PC-3 (cell line): ENCODE measurements at regions not wholly inside any gene's neighbourhood (a gene's known extent, or its start where the extent isn't known, plus 50 kb on each side); places are given as distances from the start of the nearest gene placed in this dataset.
A peak's percentile ranks its signal among the peaks of the same experiment; 100 is the strongest.
"Not testable (repeated sequence)": the region's sequence is repeated elsewhere in the genome, so short reads cannot be mapped to it uniquely, and the experiment has no call there.

Source experiments
- ATAC-seq: fragments of 200-7000 bp; cut with Tn5 transposase; 2 replicates; pipeline ENCODE4 v1.9.1; 2020; ENCODE audit warnings: mild to moderate bottlenecking, moderate library complexity
- BruUV-seq: library from RNA; stranded (reverse); fragments of 400-500 nt; replicated peaks from 2 replicates; lab custom pipeline; 2021; lab: Mats Ljungman, UMichigan
- CTCF ChIA-PET: fragments of 300-600 bp; sonication (Branson Sonifier 250); formaldehyde crosslinking; loops from one replicate; lab custom pipeline; 2022; ENCODE audit warnings: antibody characterized with exemption; lab: Charles Lee
- POLR2A ChIA-PET: fragments of 300-600 bp; sonication (Branson Sonifier 250); formaldehyde crosslinking; loops from one replicate; lab custom pipeline; 2022; ENCODE audit warnings: antibody characterized with exemption; ENCODE audit not compliant: unreplicated experiment; lab: Charles Lee
- DNase-seq: peaks from one replicate; pipeline ENCODE4 v3.0.0-alpha.2; 2015
- H2AFZ ChIP-seq: fragments of 300-600 bp; sonication (generic); 2 replicates; pipeline ENCODE4 v1.6.0; 2016; ENCODE audit warnings: antibody characterized with exemption, low read length
- H3F3A ChIP-seq: fragments of 300-600 bp; sonication (generic); one replicate; pipeline ENCODE4 v1.6.0; 2017; ENCODE audit warnings: antibody characterized with exemption, low read length, control low read depth, mild to moderate bottlenecking; ENCODE audit not compliant: unreplicated experiment
- H3K27ac ChIP-seq: fragments of 300-600 bp; sonication (generic); 2 replicates; pipeline ENCODE4 v1.5.1; 2016; ENCODE audit warnings: mild to moderate bottlenecking, low read length
- H3K27me3 ChIP-seq: fragments of 300-600 bp; sonication (generic); 2 replicates; pipeline ENCODE4 v1.6.1; 2016; ENCODE audit warnings: low read length, mixed read lengths
- H3K36me3 ChIP-seq: fragments of 300-600 bp; sonication (generic); 2 replicates; pipeline ENCODE4 v1.6.1; 2016; ENCODE audit warnings: low read depth, mixed run types, low read length, mixed read lengths
- H3K4me1 ChIP-seq: fragments of 300-600 bp; sonication (generic); 2 replicates; pipeline ENCODE4 v1.5.1; 2016; ENCODE audit warnings: low read length; ENCODE audit not compliant: insufficient read depth
- H3K4me2 ChIP-seq: fragments of 300-600 bp; sonication (generic); 2 replicates; pipeline ENCODE4 v1.6.0; 2016; ENCODE audit warnings: low read length
- H3K4me3 ChIP-seq: fragments of 300-600 bp; sonication (generic); 2 replicates; pipeline ENCODE4 v1.5.1; 2016; ENCODE audit warnings: mild to moderate bottlenecking, low read length, mixed read lengths
- H3K79me2 ChIP-seq: fragments of 300-600 bp; sonication (generic); 2 replicates; pipeline ENCODE4 v1.6.1; 2017; ENCODE audit warnings: low read length, mixed read lengths
- H3K9ac ChIP-seq: fragments of 300-600 bp; sonication (generic); 2 replicates; pipeline ENCODE4 v1.6.0; 2016; ENCODE audit warnings: mild to moderate bottlenecking, low read length
- H3K9me2 ChIP-seq: fragments of 300-600 bp; sonication (generic); replicated peaks from 2 replicates; pipeline ENCODE4 v1.6.1; 2016; ENCODE audit warnings: mixed run types, low read length, mixed read lengths
- H3K9me3 ChIP-seq: fragments of 300-600 bp; sonication (generic); 2 replicates; pipeline ENCODE4 v1.6.1; 2016; ENCODE audit warnings: low read length, mixed read lengths
- H4K20me1 ChIP-seq: fragments of 300-600 bp; sonication (generic); 2 replicates; pipeline ENCODE4 v1.6.1; 2016; ENCODE audit warnings: low read length, mixed read lengths
- EZH2 ChIP-seq: fragments of 300-600 bp; sonication (generic); IDR thresholded peaks from one replicate; pipeline ENCODE4 v1.6.1; 2017; ENCODE audit warnings: antibody characterized with exemption, mild to moderate bottlenecking, low read length; ENCODE audit not compliant: unreplicated experiment
- EZH2phosphoT487 ChIP-seq: fragments of 300-600 bp; sonication (generic); IDR thresholded peaks from 2 replicates; pipeline ENCODE4 v1.6.1; 2018; ENCODE audit warnings: mild to moderate bottlenecking, antibody characterized with exemption, low read length, borderline replicate concordance
- intact Hi-C: fragments of 100-400 bp; cut with micrococcal nuclease; formaldehyde crosslinking; loops from 2 replicates; pipeline ENCODE4 v1.9.0; 2023
- TF ChIP-seq, protein P1 (sequence below): fragments of 300-600 bp; sonication (generic); conservative IDR thresholded peaks from 2 replicates; pipeline ENCODE4 v1.5.1; 2017; ENCODE audit warnings: antibody characterized with exemption, low read depth, mild to moderate bottlenecking, low read length

DNA sequence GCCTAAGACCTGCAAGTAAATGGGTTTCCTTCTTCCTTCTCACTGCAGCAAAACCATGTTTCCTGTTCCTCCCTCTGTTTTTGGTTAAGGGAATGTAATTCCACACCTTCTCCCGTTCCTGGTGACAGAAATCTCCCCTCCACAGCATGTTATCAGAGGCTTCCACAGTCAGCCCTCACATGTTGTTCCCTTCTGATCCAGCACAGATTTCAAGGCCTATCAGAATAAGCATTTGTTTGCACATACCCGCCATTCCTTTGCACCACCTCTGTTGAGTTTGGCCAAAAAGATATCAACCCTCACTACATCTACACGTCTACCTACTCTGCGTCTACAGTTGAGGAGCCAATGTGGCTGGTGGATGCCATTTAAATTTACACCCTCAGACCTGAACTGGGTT, 113.9 kb upstream of the GRM7 start:
- Histone ChIP-seq H3K9me2 (no peaks in the 10 kb centered on the region), H3K9me3 (0 out of 2 replicates have a peak, but pooled peaks cover 8% of the 10 kb centered on the region), H3F3A (no peaks in the 10 kb centered on the region), H4K20me1 (no peaks in the 10 kb centered on the region), H3K36me3 (no peaks in the 10 kb centered on the region), H3K9ac (no peak overlapping the region), H3K27me3 (no peaks in the 10 kb centered on the region), H3K79me2 (no peaks in the 10 kb centered on the region), H3K4me3 (no peak overlapping the region), H2AFZ (no peak overlapping the region), H3K4me1 (no peaks in the 10 kb centered on the region), H3K27ac (no peak overlapping the region), H3K4me2 (no peak overlapping the region)
- TF ChIP-seq EZH2phosphoT487: no peak
- ATAC-seq (no peak), DNase-seq (no peak)
- intact Hi-C loops: no loop called here
- POLR2A ChIA-PET: no interaction called here
- CTCF ChIA-PET: no interaction called here
- BruUV-seq: no TSS peak

DNA sequence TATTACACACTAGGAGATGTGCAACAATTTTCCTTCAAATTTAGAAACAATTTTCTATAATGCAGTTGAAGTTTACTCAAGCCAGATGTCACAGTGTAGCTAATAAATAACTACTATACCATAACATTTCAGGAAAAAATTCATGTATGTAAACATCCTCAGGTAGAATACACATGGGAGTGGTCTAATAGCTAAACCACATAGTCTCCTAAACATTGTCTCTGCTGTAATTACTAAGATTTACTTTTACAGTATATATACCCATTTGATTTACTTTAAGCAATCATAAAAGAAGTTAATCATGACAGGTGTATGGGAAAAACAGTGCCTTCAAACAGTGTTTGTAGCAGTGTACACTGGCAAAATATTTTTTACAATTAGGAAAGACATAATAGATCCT, 110.1 kb upstream of the GRM7 start:
- TF ChIP-seq EZH2phosphoT487 (no peak), EZH2 (no peak)
- TF ChIP-seq, protein P1, sequence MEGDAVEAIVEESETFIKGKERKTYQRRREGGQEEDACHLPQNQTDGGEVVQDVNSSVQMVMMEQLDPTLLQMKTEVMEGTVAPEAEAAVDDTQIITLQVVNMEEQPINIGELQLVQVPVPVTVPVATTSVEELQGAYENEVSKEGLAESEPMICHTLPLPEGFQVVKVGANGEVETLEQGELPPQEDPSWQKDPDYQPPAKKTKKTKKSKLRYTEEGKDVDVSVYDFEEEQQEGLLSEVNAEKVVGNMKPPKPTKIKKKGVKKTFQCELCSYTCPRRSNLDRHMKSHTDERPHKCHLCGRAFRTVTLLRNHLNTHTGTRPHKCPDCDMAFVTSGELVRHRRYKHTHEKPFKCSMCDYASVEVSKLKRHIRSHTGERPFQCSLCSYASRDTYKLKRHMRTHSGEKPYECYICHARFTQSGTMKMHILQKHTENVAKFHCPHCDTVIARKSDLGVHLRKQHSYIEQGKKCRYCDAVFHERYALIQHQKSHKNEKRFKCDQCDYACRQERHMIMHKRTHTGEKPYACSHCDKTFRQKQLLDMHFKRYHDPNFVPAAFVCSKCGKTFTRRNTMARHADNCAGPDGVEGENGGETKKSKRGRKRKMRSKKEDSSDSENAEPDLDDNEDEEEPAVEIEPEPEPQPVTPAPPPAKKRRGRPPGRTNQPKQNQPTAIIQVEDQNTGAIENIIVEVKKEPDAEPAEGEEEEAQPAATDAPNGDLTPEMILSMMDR: no peak
- CTCF ChIA-PET: no interaction called here
- H3K4me1 ChIP-seq: no peaks in the 10 kb centered on the region
- H3F3A ChIP-seq: no peaks in the 10 kb centered on the region
- H3K9ac ChIP-seq: no peak overlapping the region
- H2AFZ ChIP-seq: no peak overlapping the region
- DNase-seq (no peak), ATAC-seq (no peak)
- no peaks in the 10 kb centered on the region for H3K36me3 ChIP-seq
- H3K9me2 ChIP-seq: no peaks in the 10 kb centered on the region
- H3K27me3 ChIP-seq: no peaks in the 10 kb centered on the region
- no peak overlapping the region for H3K27ac ChIP-seq
- H3K4me3 ChIP-seq: no peak overlapping the region
- H3K9me3 ChIP-seq: peaks cover 15% of the 10 kb centered on the region
- H3K79me2 ChIP-seq: no peaks in the 10 kb centered on the region
- intact Hi-C loops: no loop called here
- no peak overlapping the region for H3K4me2 ChIP-seq
- BruUV-seq: no TSS peak
- no peaks in the 10 kb centered on the region for H4K20me1 ChIP-seq
- POLR2A ChIA-PET: no interaction called here

DNA sequence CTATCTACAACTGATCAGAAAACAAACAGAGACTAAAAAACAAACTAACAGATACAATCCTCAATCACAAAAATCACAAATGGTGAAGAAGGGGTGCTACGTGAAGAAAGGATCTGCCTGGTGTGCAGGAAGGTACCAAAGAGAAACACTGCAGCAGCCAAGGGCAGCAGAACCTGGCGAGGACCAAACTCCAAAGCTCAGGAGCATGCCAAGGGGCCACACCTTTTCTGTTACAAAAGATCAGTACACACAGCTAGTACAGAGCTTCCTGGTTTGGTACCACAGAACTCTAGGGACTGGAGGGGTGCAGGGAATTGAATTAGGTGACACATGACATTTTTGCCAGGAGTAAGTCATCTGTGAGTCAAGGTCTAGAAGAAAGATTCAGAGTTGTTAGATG, 107.4 kb upstream of the GRM7 start:
- intact Hi-C loops: no loop called here
- H3K79me2 ChIP-seq: no peaks in the 10 kb centered on the region
- no peaks in the 10 kb centered on the region for H3K4me1 ChIP-seq
- TF ChIP-seq EZH2phosphoT487: no peak
- TF ChIP-seq EZH2: no peak
- TF ChIP-seq, protein P1: no peak
- H3K9ac ChIP-seq: no peak overlapping the region
- H3K4me3 ChIP-seq: no peak overlapping the region
- H3K27ac ChIP-seq: no peak overlapping the region
- H3K36me3 ChIP-seq: no peaks in the 10 kb centered on the region
- POLR2A ChIA-PET: no interaction called here
- H3K9me2 ChIP-seq: no peaks in the 10 kb centered on the region
- no peak overlapping the region for H2AFZ ChIP-seq
- H3F3A ChIP-seq: no peaks in the 10 kb centered on the region
- DNase-seq (no peak), ATAC-seq (no peak)
- H3K27me3 ChIP-seq: no peaks in the 10 kb centered on the region
- no TSS peak for BruUV-seq
- CTCF ChIA-PET: no interaction called here
- H3K4me2 ChIP-seq: no peak overlapping the region
- no peaks in the 10 kb centered on the region for H4K20me1 ChIP-seq
- H3K9me3 ChIP-seq: peaks cover 16% of the 10 kb centered on the region

DNA sequence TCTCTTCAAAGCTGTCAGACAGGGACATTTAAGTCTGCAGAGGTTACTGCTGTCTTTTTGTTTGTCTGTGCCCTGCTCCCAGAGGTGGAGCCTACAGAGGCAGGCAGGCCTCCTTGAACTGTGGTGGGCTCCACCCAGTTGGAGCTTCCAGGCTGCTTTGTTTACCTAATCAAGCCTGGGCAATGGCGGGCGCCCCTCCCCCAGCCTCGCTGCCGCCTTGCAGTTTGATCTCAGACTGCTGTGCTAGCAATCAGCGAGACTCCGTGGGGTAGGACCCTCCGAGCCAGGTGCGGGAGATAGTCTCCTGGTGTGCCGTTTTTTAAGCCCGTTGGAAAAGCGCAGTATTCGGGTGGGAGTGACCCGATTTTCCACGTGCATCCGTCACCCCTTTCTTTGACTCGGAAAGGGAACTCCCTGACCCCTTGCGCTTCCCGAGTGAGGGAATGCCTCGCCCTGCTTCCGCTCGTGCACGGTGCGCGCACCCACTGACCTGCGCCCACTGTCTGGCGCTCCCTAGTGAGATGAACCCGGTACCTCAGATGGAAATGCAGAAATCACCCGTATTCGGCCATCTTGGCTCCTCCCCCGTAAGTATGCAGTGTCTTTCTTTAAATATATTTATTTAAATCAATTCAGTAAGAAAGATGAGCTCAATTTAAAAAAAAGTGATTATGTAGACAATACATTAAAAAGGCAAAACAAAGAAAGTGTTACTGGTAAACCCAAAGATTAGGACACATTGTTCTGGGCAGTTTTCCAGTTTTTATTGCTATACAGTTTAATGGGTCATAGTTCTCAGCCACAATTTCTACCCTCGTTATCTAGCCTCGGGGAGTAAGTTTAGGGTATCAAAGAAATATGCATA, 91.2 kb upstream of the GRM7 start:
- H3K27ac ChIP-seq, H3K9ac ChIP-seq, H2AFZ ChIP-seq, H3K4me1 ChIP-seq, H3K27me3 ChIP-seq, H4K20me1 ChIP-seq, CTCF ChIA-PET, H3K79me2 ChIP-seq, intact Hi-C loops, H3K9me2 ChIP-seq, H3K36me3 ChIP-seq, BruUV-seq, ATAC-seq, H3K9me3 ChIP-seq, POLR2A ChIA-PET, H3F3A ChIP-seq: not testable (repeated sequence)
- Histone ChIP-seq H3K4me2 (peak overlapping the region; percentile 33), H3K4me3 (peak overlapping the region; percentile 7; the same call in 1 of the 2 replicates)
- peak; percentile 1 for DNase-seq
